HCT116 (cell line): ENCODE measurements at regions not wholly inside any gene's neighbourhood (a gene's known extent, or its start where the extent isn't known, plus 50 kb on each side); places are given as distances from the start of the nearest gene placed in this dataset.
A peak's percentile ranks its signal among the peaks of the same experiment; 100 is the strongest.

Source experiments
- ATAC-seq: fragments of 200-7000 bp; cut with Tn5 transposase; 2 replicates; pipeline ENCODE4 v1.9.1; 2020; ENCODE audit warnings: mild to moderate bottlenecking, moderate library complexity
- BruUV-seq: library from RNA; stranded (reverse); fragments of 400-500 nt; replicated peaks from 2 replicates; lab custom pipeline; 2021; lab: Mats Ljungman, UMichigan
- CTCF ChIA-PET: fragments of 300-600 bp; sonication (Branson Sonifier 250); formaldehyde crosslinking; loops from one replicate; lab custom pipeline; 2021; ENCODE audit warnings: antibody characterized with exemption; lab: Charles Lee
- POLR2A ChIA-PET: fragments of 300-600, 350-600 bp; sonication (Branson Sonifier 250); formaldehyde crosslinking; loops from one replicate; lab custom pipeline; 2021; ENCODE audit warnings: antibody characterized with exemption; lab: Charles Lee
- RAD21 ChIA-PET, 2 experiments: fragments of 300-600 bp; sonication (Branson Sonifier 250); formaldehyde crosslinking; loops; one replicate each; lab custom pipeline; 2023; ENCODE audit warnings: low total read pairs in 2 of 2; ENCODE audit not compliant: uncharacterized antibody in 2 of 2, unreplicated experiment in 2 of 2, low non-redundant PET in 1 of 2; lab: Charles Lee
- DNase-seq: peaks from one replicate; pipeline ENCODE4 v3.0.0-alpha.2; 2010; ENCODE audit warnings: low read depth, low spot score
- H2AFZ ChIP-seq: fragments of 200-600 bp; shearing (Covaris generic), sonication (generic); 2 replicates; pipeline ENCODE4 v1.6.1; 2017; ENCODE audit warnings: low read depth, mixed run types, mixed read lengths, antibody characterized with exemption, low read length; ENCODE audit not compliant: poor library complexity, severe bottlenecking
- H3K27ac ChIP-seq: 2 replicates; pipeline ENCODE4 v1.5.1; 2012; ENCODE audit warnings: low read depth, low read length
- H3K27me3 ChIP-seq: fragments of 200-600 bp; sonication (generic); 2 replicates; pipeline ENCODE4 v1.6.1; 2016; ENCODE audit warnings: mixed run types, low read length, mixed read lengths; ENCODE audit not compliant: insufficient read depth
- H3K36me3 ChIP-seq, 2 experiments: fragments of 200-500 bp in 1 of 2; fragments of 200-600 bp in 1 of 2; sonication (Bioruptor generic) in 1 of 2; sonication (generic) in 1 of 2; 2 replicates each; pipeline versions ENCODE4 v1.5.1 to v1.6.1; 2014 to 2016; ENCODE audit warnings: low read length in 2 of 2, inconsistent platforms in 1 of 2, mixed read lengths in 1 of 2, mixed run types in 1 of 2; ENCODE audit not compliant: insufficient read depth in 2 of 2, control insufficient read depth in 1 of 2
- H3K4me1 ChIP-seq, 2 experiments: fragments of 200-600 bp in 1 of 2; sonication (generic) in 1 of 2; 2 replicates each; pipeline versions ENCODE4 v1.5.1 to v1.6.1; 2012 to 2017; ENCODE audit warnings: low read length in 2 of 2, inconsistent platforms in 1 of 2, mild to moderate bottlenecking in 1 of 2, mixed read lengths in 1 of 2, mixed run types in 1 of 2, moderate library complexity in 1 of 2; ENCODE audit not compliant: insufficient read depth in 2 of 2, control insufficient read depth in 1 of 2
- H3K4me2 ChIP-seq: fragments of 200-600 bp; sonication (generic); 2 replicates; pipeline ENCODE4 v1.6.1; 2017; ENCODE audit warnings: mixed run types, low read length, mixed read lengths
- H3K4me3 ChIP-seq, 2 experiments: fragments of 200-600 bp in 1 of 2; sonication (generic) in 1 of 2; replicated peaks in 1 of 2; 2 replicates each; pipeline ENCODE4 v1.5.1; 2011 to 2016; ENCODE audit warnings: low read length in 2 of 2, control low read depth in 1 of 2, low read depth in 1 of 2, mild to moderate bottlenecking in 1 of 2, mixed read lengths in 1 of 2, mixed run types in 1 of 2
- H3K79me2 ChIP-seq: fragments of 200-600 bp; sonication (generic); 2 replicates; pipeline ENCODE4 v1.6.1; 2017; ENCODE audit warnings: mild to moderate bottlenecking, mixed run types, low read length, moderate library complexity, mixed read lengths; ENCODE audit not compliant: insufficient read depth
- H3K9ac ChIP-seq: fragments of 200-600 bp; sonication (generic); 2 replicates; pipeline ENCODE4 v1.6.1; 2016; ENCODE audit warnings: low read length, mixed read lengths
- H3K9me2 ChIP-seq: fragments of 200-600 bp; sonication (generic), shearing (Covaris generic); 2 replicates; pipeline ENCODE4 v1.6.1; 2017; ENCODE audit warnings: mixed run types, mild to moderate bottlenecking, moderate library complexity; ENCODE audit not compliant: insufficient read depth
- H3K9me3 ChIP-seq, 2 experiments: fragments of 200-500 bp in 1 of 2; fragments of 200-600 bp in 1 of 2; sonication (Bioruptor generic) in 1 of 2; sonication (generic) in 1 of 2; 2 replicates each; pipeline ENCODE4 v1.6.1; 2014 to 2017; ENCODE audit warnings: low read length in 2 of 2, mixed read lengths in 2 of 2, inconsistent platforms in 1 of 2, low read depth in 1 of 2, mild to moderate bottlenecking in 1 of 2, mixed run types in 1 of 2, moderate library complexity in 1 of 2; ENCODE audit not compliant: control insufficient read depth in 1 of 2, insufficient read depth in 1 of 2
- H4K20me1 ChIP-seq: fragments of 200-600 bp; sonication (generic), shearing (Covaris generic); 2 replicates; pipeline ENCODE4 v1.6.1; 2017; ENCODE audit warnings: mixed run types, mild to moderate bottlenecking, moderate library complexity; ENCODE audit not compliant: insufficient read depth
- POLR2AphosphoS5 ChIP-seq: IDR thresholded peaks from 2 replicates; pipeline ENCODE4 v1.6.1; 2011; ENCODE audit warnings: mild to moderate bottlenecking, low read depth, low read length, moderate library complexity
- SIN3A ChIP-seq: IDR thresholded peaks from 2 replicates; pipeline ENCODE4 v1.6.1; 2012; ENCODE audit warnings: low read depth
- intact Hi-C: fragments of 100-400 bp; cut with micrococcal nuclease; formaldehyde crosslinking; loops from 2 replicates; pipeline ENCODE4 v1.10.0; 2022
- TF ChIP-seq, protein P1 (sequence below): IDR thresholded peaks from 2 replicates; pipeline ENCODE4 v1.6.1; 2011; ENCODE audit warnings: mild to moderate bottlenecking, low read length, moderate library complexity; ENCODE audit not compliant: insufficient replicate concordance; ENCODE audit errors: extremely low read depth

DNA sequence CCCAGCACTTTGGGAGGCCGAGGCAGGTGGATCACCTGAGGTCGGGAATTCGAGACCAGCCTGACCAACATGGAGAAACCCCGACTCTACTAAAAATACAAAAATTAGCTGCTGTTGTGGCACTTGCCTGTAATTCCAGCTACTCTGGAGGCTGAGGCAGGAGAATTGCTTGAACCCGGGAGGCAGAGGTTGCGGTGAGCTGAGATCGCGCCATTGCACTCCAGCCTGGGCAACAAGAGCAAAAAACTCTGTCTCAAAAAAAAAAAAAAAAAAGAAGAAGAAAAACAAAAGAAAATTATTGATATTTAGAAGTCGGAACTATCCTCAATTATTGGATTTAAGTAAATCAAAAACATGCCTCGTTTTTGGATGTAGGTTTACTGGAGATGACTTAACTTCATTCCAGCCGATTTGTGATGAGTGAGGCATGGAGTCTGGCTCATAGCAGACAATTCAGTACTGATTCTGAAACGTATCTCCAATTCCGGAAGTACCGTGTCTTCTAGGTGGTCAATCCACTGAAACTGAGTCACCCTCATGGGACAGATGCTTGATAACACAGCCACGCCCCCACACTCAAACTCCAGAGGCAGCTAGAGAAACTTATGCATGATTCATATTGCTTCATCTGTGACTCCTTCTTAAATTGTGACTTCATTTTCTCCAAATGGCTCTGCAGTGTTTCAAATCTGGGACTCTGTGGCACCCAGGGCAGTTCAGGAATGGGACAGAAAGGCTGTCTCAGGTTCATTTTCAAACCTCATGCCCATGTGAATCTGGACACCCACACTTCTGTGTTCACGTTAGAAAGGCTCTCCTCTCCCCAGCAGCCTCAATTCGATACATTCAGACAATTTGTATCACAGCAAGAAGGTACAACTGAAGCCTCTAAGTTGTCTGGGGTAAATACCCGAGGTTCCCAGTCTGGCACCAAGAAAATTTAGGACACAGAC lies 110.4 kb upstream of the ARMC2 start:
- H3K9me3 ChIP-seq: no peaks in the 10 kb centered on the region
- ChIA-PET RAD21 (no interaction called here), POLR2A (no interaction called here), CTCF (no interaction called here)
- peak overlapping the region; percentile 94 for H3K4me2 ChIP-seq
- H2AFZ ChIP-seq: peak overlapping the region; percentile 8
- ATAC-seq (peak; percentile 23), DNase-seq (peak; percentile 86)
- H3K27ac ChIP-seq: peak overlapping the region; percentile 68; the same call in 1 of the 2 replicates
- TF ChIP-seq, protein P1, sequence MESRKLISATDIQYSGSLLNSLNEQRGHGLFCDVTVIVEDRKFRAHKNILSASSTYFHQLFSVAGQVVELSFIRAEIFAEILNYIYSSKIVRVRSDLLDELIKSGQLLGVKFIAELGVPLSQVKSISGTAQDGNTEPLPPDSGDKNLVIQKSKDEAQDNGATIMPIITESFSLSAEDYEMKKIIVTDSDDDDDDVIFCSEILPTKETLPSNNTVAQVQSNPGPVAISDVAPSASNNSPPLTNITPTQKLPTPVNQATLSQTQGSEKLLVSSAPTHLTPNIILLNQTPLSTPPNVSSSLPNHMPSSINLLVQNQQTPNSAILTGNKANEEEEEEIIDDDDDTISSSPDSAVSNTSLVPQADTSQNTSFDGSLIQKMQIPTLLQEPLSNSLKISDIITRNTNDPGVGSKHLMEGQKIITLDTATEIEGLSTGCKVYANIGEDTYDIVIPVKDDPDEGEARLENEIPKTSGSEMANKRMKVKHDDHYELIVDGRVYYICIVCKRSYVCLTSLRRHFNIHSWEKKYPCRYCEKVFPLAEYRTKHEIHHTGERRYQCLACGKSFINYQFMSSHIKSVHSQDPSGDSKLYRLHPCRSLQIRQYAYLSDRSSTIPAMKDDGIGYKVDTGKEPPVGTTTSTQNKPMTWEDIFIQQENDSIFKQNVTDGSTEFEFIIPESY: peak; percentile 48
- no peak for TF ChIP-seq SIN3A
- TF ChIP-seq POLR2AphosphoS5: peak; percentile 63
- H3K9me2 ChIP-seq: no peaks in the 10 kb centered on the region
- H3K27me3 ChIP-seq: no peaks in the 10 kb centered on the region
- H3K9ac ChIP-seq: peak overlapping the region; percentile 70
- peaks cover 41 to 82% of the 10 kb centered on the region in 2 experiments for H3K4me1 ChIP-seq
- intact Hi-C loops: loop anchor here (1.0 kb wide), 1 partner anchor 179 kb away; no protein-coding TSS in a partner anchor
- H3K36me3 ChIP-seq: no peaks in the 10 kb centered on the region
- H3K79me2 ChIP-seq: no peaks in the 10 kb centered on the region
- no peaks in the 10 kb centered on the region for H4K20me1 ChIP-seq
- TSS peak; percentile 86 for BruUV-seq
- peak overlapping the region in 1 of 2 experiments; percentile 53; a peak in 2 of 4 replicates for H3K4me3 ChIP-seq
